C4-2B (cell line): ENCODE measurements at regions not wholly inside any gene's neighbourhood (a gene's known extent, or its start where the extent isn't known, plus 50 kb on each side); places are given as distances from the start of the nearest gene placed in this dataset.

ENCODE experiments used
- ZFX ChIP-seq: fragments of 450-650 bp; IDR thresholded peaks from 2 replicates; pipeline ENCODE4 v1.6.1; 2017
- TF ChIP-seq, protein P1 (sequence below): fragments of 450-650 bp; conservative IDR thresholded peaks from 2 replicates; pipeline ENCODE4 v1.5.1; 2017; ENCODE audit warnings: mild to moderate bottlenecking

DNA sequence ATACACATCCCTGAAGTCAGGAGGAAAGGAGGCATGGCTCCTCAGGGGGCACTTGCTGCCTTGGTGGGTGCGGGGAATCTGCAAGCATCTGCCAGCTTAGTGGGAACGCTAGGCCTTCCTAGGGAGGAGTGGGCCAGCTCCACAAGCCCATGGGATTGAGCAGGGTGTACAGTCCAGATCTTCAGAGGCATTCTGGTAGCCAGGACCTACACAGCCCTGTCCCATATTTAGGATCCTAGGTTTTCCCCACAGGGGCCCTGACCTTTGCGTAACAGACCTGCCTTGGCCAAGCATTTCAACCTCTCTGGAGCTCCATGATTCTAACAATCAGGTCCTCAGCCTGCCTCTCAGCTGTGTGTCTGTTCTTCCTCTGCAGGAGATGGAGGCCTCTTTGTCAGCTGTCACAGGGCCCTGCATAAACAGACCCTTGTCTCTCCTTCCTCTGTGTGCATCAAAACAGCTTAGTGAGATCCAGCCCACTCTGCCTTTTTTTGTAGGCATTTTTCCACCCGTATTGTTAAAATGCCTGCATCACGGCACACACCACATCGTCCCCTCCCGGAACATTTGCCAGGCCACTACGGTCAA is 140.2 kb upstream of the NDUFV2 start:
- TF ChIP-seq, protein P1, sequence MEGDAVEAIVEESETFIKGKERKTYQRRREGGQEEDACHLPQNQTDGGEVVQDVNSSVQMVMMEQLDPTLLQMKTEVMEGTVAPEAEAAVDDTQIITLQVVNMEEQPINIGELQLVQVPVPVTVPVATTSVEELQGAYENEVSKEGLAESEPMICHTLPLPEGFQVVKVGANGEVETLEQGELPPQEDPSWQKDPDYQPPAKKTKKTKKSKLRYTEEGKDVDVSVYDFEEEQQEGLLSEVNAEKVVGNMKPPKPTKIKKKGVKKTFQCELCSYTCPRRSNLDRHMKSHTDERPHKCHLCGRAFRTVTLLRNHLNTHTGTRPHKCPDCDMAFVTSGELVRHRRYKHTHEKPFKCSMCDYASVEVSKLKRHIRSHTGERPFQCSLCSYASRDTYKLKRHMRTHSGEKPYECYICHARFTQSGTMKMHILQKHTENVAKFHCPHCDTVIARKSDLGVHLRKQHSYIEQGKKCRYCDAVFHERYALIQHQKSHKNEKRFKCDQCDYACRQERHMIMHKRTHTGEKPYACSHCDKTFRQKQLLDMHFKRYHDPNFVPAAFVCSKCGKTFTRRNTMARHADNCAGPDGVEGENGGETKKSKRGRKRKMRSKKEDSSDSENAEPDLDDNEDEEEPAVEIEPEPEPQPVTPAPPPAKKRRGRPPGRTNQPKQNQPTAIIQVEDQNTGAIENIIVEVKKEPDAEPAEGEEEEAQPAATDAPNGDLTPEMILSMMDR = no peak
- no peak for TF ChIP-seq ZFX
